HS-27A (cell line): ENCODE measurements at regions not wholly inside any gene's neighbourhood (a gene's known extent, or its start where the extent isn't known, plus 50 kb on each side); places are given as distances from the start of the nearest gene placed in this dataset.

Experiments
- DNase-seq: peaks from one replicate; pipeline ENCODE4 v3.0.0-alpha.2; 2012; ENCODE audit warnings: low read depth, missing footprints

DNA sequence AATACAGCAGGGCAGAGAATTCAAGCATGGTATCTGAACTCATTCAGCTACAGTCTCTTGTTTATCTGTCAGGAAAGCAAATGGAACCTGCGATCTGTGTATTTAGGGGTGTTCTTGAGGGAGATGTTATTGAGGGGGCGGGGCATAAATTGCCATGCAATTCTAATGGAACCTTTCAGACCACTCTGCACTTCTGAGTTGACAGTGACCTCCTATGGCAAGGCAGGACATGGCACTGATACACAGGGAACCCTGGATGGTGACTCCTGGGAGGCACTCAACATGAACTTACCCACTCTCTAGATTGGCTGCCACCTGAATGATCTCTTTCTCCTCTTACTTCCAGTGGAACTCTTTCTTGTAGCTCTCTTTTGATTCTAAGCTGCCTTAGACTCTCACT is 787.3 kb downstream of the VRK1 start:
- DNase-seq, result no peak

DNA sequence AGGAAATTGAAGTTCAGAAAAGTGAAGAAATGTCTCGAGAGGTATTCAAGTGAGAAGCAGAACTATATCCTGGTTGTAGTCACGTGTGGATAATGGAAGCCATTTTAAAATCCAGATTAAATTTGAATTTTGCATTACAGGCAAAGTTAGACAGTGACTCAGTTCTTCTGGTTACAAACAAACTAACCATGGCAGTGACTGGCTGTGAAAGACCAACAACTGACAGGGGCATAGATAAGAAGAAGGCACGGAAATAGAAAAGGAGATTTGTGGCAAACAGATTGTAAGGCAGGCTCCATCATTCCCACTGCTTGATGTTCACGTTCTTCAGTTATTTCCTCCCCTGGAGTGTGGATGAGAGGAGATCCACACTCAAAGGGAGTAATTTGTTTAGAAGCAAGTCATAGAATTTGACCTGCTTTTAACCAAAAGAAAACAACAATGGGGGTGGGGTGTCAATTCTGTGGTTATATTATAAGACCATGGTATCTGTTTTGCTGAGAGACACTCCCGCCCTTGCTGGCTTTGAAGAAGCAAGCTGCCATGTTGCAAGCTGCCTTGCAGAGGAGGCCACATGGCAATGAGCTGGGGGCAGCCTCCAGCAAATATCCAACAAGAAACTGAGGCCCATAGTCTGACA is 795.3 kb downstream of the VRK1 start:
- no peak for DNase-seq

GRCh38 chr14:97594306-97594705 is 797.1 kb downstream of the VRK1 start:
- no peak for DNase-seq

GRCh38 chr14:97602438-97603117 is 805.4 kb downstream of the VRK1 start:
- DNase-seq, result no peak

GRCh38 chr14:97603201-97603600 is 806.0 kb downstream of the VRK1 start:
- DNase-seq, result no peak

- no peak for DNase-seq
Measured at GRCh38 chr14:97604731-97605130, 807.5 kb downstream of the VRK1 start.

GRCh38 chr14:97618401-97618800 is 821.2 kb downstream of the VRK1 start:
- no peak for DNase-seq

DNA sequence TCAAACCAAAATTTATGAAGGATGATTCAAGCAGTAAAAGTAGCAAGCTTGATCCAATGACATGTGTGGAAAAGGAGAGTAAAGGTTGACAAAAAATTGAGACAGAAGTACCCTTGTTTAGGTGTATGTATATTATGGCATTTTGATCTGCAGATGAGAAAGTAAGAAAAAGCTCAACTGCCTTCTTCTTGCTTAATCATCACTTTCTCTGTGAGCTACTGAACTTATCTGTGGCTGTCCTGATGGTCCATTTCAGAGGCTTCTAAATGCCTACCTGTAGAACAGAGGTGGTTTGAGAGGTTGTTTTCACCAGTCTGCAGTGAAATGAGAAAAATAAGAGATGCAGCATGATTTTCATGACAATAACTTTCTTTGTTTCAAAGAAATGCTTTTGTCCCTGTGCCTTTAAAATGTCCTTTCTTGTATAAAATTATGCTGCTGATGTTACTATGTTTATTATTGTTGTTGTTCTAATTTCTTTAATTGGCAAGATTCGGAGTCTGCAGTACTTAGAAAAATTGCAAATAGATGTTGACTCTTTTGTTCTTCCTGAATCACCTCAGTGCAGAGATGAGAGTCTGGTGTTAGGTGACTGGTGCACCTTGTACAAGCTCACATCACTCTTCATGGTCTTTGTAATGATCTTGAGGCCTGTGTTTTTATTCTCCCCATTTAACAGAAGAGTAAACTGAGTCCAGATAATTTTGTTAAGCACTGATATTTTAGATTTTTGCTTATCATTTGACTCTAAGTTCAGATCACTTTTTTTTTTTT is 821.9 kb downstream of the VRK1 start:
- DNase-seq, result no peak

GRCh38 chr14:97620066-97620465 is 822.9 kb downstream of the VRK1 start:
- DNase-seq, result no peak

- DNase-seq, result no peak
Measured at GRCh38 chr14:97624985-97625384, 827.8 kb downstream of the VRK1 start.

DNA sequence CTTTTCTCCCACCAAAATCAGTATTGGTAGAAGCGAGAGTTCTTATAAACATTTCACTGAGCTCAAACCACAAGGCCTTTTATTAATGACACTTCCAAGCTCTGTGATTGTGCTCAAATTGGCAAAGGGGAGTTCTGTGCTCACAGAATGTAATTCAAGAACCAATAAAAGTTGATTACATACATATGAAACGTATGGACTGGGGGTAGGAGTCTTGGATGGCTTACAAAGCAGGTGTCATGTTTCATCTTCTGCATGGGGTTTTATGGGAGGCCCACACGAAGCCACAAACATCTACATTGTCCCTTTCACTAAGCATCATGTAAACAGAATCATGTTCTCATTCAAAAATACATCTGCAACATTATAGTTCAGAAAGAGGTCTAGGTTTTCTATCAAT is 828.3 kb downstream of the VRK1 start:
- DNase-seq, result no peak

DNA sequence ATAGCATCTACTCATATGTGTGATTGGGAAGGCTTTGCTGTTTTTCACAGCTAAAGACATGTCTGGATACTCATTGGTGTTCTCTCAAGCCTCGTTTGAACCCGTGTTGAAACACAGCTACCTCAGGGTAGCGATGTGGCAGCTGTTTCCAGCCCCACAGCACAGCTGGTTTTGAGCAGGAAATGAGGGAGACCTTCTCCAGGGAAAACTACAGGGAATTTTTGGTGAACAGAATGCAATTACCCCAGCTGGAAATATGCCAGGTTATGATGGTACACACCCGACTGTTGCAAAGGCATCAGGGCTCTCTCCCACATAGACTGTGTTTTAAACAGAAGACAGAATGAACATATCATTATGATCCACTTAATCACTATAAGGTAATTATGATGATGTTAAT is 828.9 kb downstream of the VRK1 start:
- DNase-seq, result no peak

GRCh38 chr14:97630249-97630648 is 833.1 kb downstream of the VRK1 start:
- no peak for DNase-seq

DNA sequence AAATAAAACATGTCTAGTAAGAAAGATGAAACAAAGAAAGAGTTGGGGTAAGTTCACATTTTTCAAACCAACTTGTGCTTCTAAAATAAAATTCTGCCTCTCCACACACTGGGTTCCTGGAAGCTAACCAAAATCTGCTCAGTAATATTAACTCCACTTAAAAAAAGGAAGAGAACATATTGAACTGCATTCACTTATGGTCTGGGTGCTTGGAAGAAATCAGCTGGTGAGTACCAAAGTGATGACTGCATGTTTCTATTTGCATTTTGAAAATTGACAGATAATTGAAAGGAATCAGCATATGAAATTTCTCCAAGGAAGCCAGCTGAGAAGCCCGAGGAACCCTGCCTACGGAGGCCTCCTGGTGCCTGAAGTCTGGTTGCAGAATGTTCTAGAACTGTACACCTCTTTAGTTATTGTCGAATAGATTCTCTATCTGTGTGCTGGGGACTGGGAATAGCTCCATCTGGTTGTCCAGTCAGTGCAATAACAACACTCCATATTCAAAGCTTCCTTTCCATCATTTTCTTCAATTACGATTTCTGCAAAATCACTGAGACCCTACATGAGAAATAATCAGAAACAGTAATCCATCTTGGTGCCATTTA is 836.1 kb downstream of the VRK1 start:
- DNase-seq, result no peak

- no peak for DNase-seq
Measured at GRCh38 chr14:97634751-97635150, 837.6 kb downstream of the VRK1 start.

DNA sequence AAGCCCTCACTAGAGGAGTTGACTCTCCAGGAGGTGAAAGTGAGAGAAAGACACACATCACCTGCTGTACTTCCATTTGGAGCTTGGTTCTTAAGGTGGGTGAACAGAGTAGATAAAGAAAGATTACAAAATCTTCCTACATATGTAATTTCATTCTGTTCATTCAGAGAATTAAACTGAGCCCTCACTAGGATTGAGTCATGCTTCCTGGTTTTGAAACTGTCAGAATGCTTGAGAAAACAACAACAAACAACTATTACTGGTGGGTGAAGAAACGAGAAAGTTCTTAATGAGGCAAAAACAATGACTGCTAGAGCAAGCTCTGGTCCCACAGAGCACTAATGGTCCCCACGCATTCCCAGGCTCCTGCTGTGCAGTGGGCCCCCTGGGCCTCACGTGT is 841.7 kb downstream of the VRK1 start:
- DNase-seq, result no peak

GRCh38 chr14:97640031-97640430 is 842.8 kb downstream of the VRK1 start:
- no peak for DNase-seq

DNA sequence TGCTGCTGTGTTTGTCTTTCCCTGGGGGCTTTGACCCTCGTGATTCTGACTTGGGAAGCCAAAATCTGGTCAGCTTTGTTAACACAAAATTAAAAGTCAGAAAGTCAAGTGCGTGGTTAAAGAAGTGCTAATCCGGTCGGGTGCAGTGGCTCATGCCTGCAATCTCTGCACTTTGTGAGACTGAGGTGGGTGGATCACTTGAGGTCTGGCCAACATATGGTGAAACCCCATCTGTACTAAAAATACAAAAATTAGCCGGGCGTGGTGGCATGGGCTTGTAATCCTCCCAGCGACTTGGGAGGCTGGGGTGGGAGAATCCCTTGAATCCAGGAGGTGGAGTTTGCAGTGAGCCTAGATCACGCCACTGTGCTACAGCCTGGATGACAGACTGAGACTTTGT is 844.6 kb downstream of the VRK1 start:
- no peak for DNase-seq

- DNase-seq, result no peak
Measured at GRCh38 chr14:97642631-97643030, 845.4 kb downstream of the VRK1 start.

GRCh38 chr14:97644365-97644764 is 847.2 kb downstream of the VRK1 start:
- DNase-seq, result no peak

GRCh38 chr14:97649752-97650151 is 852.6 kb downstream of the VRK1 start:
- DNase-seq, result no peak

- no peak for DNase-seq
Measured at GRCh38 chr14:97655169-97655948, 858.2 kb downstream of the VRK1 start.
